GM12874 (cell line): ENCODE measurements at regions not wholly inside any gene's neighbourhood (a gene's known extent, or its start where the extent isn't known, plus 50 kb on each side); places are given as distances from the start of the nearest gene placed in this dataset.

Source experiments
- CTCF ChIP-seq: IDR thresholded peaks from 2 replicates; pipeline ENCODE4 v1.5.1; 2011; ENCODE audit warnings: low read depth, mild to moderate bottlenecking, control low read depth, low read length, moderate library complexity; ENCODE audit not compliant: insufficient read depth

- TF ChIP-seq CTCF = no peak
Observed at GRCh38 chr3:90136456-90137191, 1029.2 kb downstream of the EPHA3 start.

- TF ChIP-seq CTCF = no peak
Observed at GRCh38 chr3:90145094-90145860, 1037.9 kb downstream of the EPHA3 start.

- TF ChIP-seq CTCF = no peak
Observed at GRCh38 chr3:90180096-90180495, 1072.7 kb downstream of the EPHA3 start.

- no peak for TF ChIP-seq CTCF
Observed at GRCh38 chr3:90180543-90180942, 1073.1 kb downstream of the EPHA3 start.

GRCh38 chr3:90184861-90185260, 1077.4 kb downstream of the EPHA3 start:
- TF ChIP-seq CTCF = no peak

GRCh38 chr3:90221900-90222299, 1114.5 kb downstream of the EPHA3 start:
- no peak for TF ChIP-seq CTCF

- TF ChIP-seq CTCF = no peak
Observed at GRCh38 chr3:90241481-90241880, 1134.1 kb downstream of the EPHA3 start.
